ENCODE measurements at regions not wholly inside any gene's neighbourhood (a gene's known extent, or its start where the extent isn't known, plus 50 kb on each side); places are given as distances from the start of the nearest gene placed in this dataset.

DNA sequence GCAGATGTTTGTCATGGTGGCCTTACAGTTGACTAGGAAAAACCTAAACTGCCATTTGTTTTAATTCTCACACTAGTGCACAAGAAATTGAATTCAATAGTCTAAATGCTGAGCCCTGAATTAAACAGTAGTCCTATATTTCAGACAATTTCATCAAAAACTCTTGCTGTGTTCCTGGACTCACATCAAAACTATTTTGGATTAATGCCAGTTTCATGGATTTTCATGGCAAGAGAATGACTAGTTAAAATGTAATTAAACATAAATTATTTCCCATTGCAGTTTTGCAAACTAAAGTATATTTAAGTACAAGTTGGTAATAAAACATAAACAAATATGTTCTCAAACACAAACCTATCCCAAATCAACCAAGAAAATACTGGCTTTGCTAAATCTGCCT is 468.0 kb upstream of the PRICKLE1 start:
- no peak overlapping the region for H3K4me3 ChIP-seq
- no peaks in the 10 kb centered on the region for H3K36me3 ChIP-seq
- H3K9me3 ChIP-seq = no peaks in the 10 kb centered on the region
- H3K4me1 ChIP-seq = no peaks in the 10 kb centered on the region
- ATAC-seq (no peak), DNase-seq (no peak)
- no peaks in the 10 kb centered on the region for H3K27me3 ChIP-seq (ENCODE audit: low read depth)
- H3K27ac ChIP-seq = no peak overlapping the region
- TF ChIP-seq, protein P1, sequence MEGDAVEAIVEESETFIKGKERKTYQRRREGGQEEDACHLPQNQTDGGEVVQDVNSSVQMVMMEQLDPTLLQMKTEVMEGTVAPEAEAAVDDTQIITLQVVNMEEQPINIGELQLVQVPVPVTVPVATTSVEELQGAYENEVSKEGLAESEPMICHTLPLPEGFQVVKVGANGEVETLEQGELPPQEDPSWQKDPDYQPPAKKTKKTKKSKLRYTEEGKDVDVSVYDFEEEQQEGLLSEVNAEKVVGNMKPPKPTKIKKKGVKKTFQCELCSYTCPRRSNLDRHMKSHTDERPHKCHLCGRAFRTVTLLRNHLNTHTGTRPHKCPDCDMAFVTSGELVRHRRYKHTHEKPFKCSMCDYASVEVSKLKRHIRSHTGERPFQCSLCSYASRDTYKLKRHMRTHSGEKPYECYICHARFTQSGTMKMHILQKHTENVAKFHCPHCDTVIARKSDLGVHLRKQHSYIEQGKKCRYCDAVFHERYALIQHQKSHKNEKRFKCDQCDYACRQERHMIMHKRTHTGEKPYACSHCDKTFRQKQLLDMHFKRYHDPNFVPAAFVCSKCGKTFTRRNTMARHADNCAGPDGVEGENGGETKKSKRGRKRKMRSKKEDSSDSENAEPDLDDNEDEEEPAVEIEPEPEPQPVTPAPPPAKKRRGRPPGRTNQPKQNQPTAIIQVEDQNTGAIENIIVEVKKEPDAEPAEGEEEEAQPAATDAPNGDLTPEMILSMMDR (IDR thresholded peaks at IDR 0.05) = no peak
- intact Hi-C loops (cut with DNase I) = no loop called here

DNA sequence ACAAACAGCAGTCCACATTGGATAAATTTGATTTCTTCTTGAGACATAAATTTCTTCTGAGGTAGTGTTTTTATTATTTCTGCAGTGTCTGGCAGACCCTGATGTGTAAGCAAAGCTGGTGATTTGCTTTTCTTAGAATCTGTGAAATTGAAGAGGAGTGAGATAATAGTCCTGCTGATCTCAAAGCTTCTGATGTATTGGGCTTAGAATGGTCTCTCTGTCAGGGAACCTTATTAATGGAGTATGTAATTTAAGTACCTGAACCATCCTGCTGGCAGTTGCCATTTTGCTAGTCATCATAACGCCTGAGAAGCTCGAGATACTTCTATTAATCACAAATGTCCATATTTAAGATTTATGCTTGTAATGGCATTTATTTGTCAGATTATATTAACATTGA is 464.5 kb upstream of the PRICKLE1 start:
- DNase-seq = no peak
- no peak for ATAC-seq
- Histone ChIP-seq H3K9me3 (no peaks in the 10 kb centered on the region), H3K4me1 (no peaks in the 10 kb centered on the region), H3K27me3 (ENCODE audit: low read depth) (no peaks in the 10 kb centered on the region), H3K27ac (no peak overlapping the region), H3K36me3 (no peaks in the 10 kb centered on the region), H3K4me3 (no peak overlapping the region)
- TF ChIP-seq, protein P1 (IDR thresholded peaks at IDR 0.05) = no peak
- intact Hi-C loops (cut with DNase I) = no loop called here

DNA sequence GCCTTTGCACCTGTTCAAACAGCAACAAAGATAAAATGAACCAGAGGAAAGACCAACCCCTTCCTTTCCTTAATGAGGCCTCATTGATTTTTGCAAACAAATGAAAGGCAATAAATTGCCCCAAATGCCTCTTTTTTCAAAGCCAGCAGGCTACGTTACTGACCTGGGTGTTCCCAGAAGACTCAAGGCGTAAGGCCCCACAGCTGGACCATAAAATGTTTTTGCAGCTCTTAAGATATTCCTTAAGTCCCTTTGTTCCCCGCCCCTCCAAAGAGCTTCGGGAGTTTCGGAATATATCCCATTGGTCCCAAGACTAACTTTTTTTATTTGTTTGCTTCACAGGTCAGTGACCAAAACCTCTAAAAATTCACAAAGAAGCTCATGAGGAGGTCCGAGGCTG is 462.9 kb upstream of the PRICKLE1 start:
- Histone ChIP-seq H3K9me3 (no peaks in the 10 kb centered on the region), H3K36me3 (no peaks in the 10 kb centered on the region), H3K4me3 (no peak overlapping the region), H3K27ac (no peak overlapping the region), H3K4me1 (no peaks in the 10 kb centered on the region), H3K27me3 (ENCODE audit: low read depth) (no peaks in the 10 kb centered on the region)
- intact Hi-C loops (cut with DNase I) = no loop called here
- ATAC-seq (no peak), DNase-seq (no peak)
- TF ChIP-seq, protein P1 (IDR thresholded peaks at IDR 0.05) = no peak

DNA sequence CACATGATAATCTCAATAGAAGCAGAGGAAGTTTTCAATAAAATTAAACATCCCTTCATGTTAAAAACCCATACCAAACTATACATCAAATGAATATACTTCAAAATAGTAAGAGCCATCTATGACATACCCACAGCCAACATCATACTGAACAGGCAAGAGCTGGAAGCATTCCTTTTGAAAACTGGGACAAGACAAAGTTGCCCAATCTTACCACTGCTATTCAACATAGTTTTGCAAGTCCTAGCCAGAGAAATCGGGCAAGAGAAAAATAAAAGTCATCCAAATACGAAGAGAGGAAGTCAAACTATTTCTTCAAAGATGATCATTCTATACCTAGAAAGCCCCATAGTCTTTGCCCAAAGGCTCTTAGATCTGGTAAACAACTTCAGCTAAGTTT is 454.7 kb upstream of the PRICKLE1 start:
- H3K4me3 ChIP-seq = no peak overlapping the region
- ATAC-seq (no peak), DNase-seq (no peak)
- intact Hi-C loops (cut with DNase I) = no loop called here
- H3K27ac ChIP-seq = no peak overlapping the region
- TF ChIP-seq, protein P1 (IDR thresholded peaks at IDR 0.05) = no peak
- H3K36me3 ChIP-seq = no peaks in the 10 kb centered on the region
- H3K4me1 ChIP-seq = no peaks in the 10 kb centered on the region
- H3K9me3 ChIP-seq = no peaks in the 10 kb centered on the region
- H3K27me3 ChIP-seq (ENCODE audit: low read depth) = no peaks in the 10 kb centered on the region

DNA sequence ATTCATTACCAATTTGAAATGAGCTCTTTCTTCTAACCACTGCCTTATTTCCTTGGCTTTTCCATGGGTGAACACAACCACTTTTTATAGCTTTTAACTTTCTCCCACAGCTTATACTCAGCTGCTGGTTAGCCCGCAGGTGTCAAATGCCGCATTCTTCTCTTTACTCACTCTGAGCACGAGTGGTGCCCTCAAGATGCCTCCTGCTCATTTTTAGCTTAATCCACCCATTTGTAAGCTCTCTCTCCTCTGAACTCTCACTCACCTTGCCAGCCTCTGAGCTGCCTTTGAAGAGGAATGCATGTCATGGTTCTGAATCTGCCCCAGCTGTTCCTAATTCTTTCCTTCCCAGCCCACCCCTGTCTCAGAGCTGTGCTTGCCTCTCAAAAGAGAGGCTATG is 449.4 kb upstream of the PRICKLE1 start:
- Histone ChIP-seq H3K4me3 (no peak overlapping the region), H3K36me3 (no peaks in the 10 kb centered on the region), H3K27ac (no peak overlapping the region), H3K27me3 (ENCODE audit: low read depth) (no peaks in the 10 kb centered on the region), H3K9me3 (no peaks in the 10 kb centered on the region), H3K4me1 (no peaks in the 10 kb centered on the region)
- ATAC-seq (no peak), DNase-seq (no peak)
- intact Hi-C loops (cut with DNase I) = no loop called here
- TF ChIP-seq, protein P1 (IDR thresholded peaks at IDR 0.05) = no peak

DNA sequence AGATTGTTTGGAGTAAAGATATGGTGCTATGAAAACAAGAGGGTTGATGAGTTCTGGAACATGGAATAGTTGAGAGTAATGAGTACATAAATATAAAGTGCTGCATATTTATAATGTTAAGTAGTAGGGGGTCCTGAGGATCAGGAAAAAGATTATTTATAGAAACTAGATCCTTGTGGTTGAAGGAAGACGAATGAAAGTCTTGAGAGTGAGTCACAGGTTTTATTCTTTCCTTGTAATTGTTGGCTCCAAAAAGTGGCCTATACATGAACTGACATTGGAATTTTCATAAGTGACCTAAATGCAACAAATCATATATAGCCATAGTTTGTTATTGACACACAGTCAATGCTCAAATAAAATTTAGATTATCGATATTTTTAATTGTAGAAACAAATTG is 440.4 kb upstream of the PRICKLE1 start:
- Histone ChIP-seq H3K27ac (no peak overlapping the region), H3K27me3 (ENCODE audit: low read depth) (no peaks in the 10 kb centered on the region), H3K4me3 (no peak overlapping the region), H3K36me3 (no peaks in the 10 kb centered on the region), H3K9me3 (peaks cover 7% of the 10 kb centered on the region), H3K4me1 (no peaks in the 10 kb centered on the region)
- no peak for ATAC-seq
- TF ChIP-seq, protein P1 (IDR thresholded peaks at IDR 0.05) = no peak
- DNase-seq = no peak
- intact Hi-C loops (cut with DNase I) = no loop called here

Measured in lower lobe of right lung (tissue), 2 donors.